ENCODE measurements at regions not wholly inside any gene's neighbourhood (a gene's known extent, or its start where the extent isn't known, plus 50 kb on each side); places are given as distances from the start of the nearest gene placed in this dataset.

DNA sequence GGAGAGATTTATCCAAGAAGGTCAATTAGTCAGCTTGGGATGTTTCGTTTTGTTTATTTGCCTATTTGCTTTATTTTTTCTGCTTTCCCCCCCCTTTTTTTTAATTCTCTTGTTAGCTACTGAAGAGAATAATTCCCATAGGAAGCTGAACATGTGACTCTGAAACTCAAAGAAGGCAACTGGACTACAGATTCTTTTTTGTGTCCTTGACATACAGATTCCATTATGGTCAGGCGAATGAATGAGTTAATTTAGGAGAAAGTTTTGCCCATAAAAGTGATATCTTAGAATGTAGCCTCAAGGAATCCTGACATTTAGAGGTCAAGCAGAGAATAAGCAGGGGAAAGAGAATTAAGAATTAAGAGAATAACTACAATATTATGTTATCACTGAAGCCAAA, 514.2 kb upstream of the LINC00305 start:
- Histone ChIP-seq H3K27ac (ENCODE audit: low read length) (no peak overlapping the region), H3K79me2 (replicated peaks; ENCODE audit: insufficient read depth, low read length) (no peaks in the 10 kb centered on the region), H3K4me2 (ENCODE audit: low read length) (no peak overlapping the region), H3K9me2 (ENCODE audit: insufficient read depth, low read length) (no peaks in the 10 kb centered on the region), H3F3A (ENCODE audit: insufficient read depth, low read length, poor library complexity, severe bottlenecking) (no peaks in the 10 kb centered on the region), H3K4me3 (ENCODE audit: low read length) (no peak overlapping the region), H3K9ac (ENCODE audit: low read length) (no peak overlapping the region), H3K27me3 (ENCODE audit: insufficient read depth, low read depth, low read length) (no peaks in the 10 kb centered on the region), H2AFZ (ENCODE audit: low read depth, low read length) (no peak overlapping the region), H3K9me3 (ENCODE audit: low read length) (no peaks in the 10 kb centered on the region), H4K20me1 (ENCODE audit: insufficient read depth) (no peaks in the 10 kb centered on the region), H3K36me3 (ENCODE audit: insufficient read depth, low read length) (no peaks in the 10 kb centered on the region)
- no peak for TF ChIP-seq EP300 (conservative IDR thresholded peaks at IDR 0.05; ENCODE audit: poor library complexity, severe bottlenecking)
- TF ChIP-seq EZH2 (IDR thresholded peaks at IDR 0.05; ENCODE audit: borderline replicate concordance, insufficient read depth, low read length, poor library complexity, severe bottlenecking) = no peak
- no peak for TF ChIP-seq MXI1 (conservative IDR thresholded peaks at IDR 0.05; ENCODE audit: poor library complexity, severe bottlenecking)
- no peak for TF ChIP-seq POLR2AphosphoS5 (IDR thresholded peaks at IDR 0.05)
- no peak for TF ChIP-seq TAF1 (IDR thresholded peaks at IDR 0.05; ENCODE audit: low read depth)
- TF ChIP-seq, protein P1, sequence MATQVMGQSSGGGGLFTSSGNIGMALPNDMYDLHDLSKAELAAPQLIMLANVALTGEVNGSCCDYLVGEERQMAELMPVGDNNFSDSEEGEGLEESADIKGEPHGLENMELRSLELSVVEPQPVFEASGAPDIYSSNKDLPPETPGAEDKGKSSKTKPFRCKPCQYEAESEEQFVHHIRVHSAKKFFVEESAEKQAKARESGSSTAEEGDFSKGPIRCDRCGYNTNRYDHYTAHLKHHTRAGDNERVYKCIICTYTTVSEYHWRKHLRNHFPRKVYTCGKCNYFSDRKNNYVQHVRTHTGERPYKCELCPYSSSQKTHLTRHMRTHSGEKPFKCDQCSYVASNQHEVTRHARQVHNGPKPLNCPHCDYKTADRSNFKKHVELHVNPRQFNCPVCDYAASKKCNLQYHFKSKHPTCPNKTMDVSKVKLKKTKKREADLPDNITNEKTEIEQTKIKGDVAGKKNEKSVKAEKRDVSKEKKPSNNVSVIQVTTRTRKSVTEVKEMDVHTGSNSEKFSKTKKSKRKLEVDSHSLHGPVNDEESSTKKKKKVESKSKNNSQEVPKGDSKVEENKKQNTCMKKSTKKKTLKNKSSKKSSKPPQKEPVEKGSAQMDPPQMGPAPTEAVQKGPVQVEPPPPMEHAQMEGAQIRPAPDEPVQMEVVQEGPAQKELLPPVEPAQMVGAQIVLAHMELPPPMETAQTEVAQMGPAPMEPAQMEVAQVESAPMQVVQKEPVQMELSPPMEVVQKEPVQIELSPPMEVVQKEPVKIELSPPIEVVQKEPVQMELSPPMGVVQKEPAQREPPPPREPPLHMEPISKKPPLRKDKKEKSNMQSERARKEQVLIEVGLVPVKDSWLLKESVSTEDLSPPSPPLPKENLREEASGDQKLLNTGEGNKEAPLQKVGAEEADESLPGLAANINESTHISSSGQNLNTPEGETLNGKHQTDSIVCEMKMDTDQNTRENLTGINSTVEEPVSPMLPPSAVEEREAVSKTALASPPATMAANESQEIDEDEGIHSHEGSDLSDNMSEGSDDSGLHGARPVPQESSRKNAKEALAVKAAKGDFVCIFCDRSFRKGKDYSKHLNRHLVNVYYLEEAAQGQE (IDR thresholded peaks at IDR 0.05; ENCODE audit: borderline replicate concordance) = no peak
- TF ChIP-seq, protein P2, sequence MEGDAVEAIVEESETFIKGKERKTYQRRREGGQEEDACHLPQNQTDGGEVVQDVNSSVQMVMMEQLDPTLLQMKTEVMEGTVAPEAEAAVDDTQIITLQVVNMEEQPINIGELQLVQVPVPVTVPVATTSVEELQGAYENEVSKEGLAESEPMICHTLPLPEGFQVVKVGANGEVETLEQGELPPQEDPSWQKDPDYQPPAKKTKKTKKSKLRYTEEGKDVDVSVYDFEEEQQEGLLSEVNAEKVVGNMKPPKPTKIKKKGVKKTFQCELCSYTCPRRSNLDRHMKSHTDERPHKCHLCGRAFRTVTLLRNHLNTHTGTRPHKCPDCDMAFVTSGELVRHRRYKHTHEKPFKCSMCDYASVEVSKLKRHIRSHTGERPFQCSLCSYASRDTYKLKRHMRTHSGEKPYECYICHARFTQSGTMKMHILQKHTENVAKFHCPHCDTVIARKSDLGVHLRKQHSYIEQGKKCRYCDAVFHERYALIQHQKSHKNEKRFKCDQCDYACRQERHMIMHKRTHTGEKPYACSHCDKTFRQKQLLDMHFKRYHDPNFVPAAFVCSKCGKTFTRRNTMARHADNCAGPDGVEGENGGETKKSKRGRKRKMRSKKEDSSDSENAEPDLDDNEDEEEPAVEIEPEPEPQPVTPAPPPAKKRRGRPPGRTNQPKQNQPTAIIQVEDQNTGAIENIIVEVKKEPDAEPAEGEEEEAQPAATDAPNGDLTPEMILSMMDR (IDR thresholded peaks at IDR 0.05; ENCODE audit: poor library complexity, severe bottlenecking) = no peak
- no peak for TF ChIP-seq RAD21 (conservative IDR thresholded peaks at IDR 0.05)
- TF ChIP-seq SMC3 (conservative IDR thresholded peaks at IDR 0.05; ENCODE audit: poor library complexity) = no peak

DNA sequence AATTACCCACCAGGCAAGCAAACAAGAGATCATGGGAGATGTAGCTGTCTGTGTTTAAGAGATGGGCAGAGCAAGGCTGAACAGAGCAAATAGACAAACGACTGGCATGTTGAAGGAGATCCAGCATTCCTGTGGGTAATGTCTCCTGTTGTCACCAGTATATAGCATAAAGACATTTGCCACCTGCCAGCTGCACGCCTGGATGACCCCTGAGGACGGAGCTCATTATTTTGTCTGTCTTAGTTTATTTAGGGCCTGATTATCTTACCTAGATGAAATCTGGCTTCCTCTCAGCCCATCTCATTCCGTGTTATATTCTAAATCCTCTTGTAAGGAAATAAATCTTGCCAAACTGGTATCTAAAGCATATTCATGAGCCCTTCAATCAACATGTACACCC, 510.3 kb upstream of the LINC00305 start:
- H3K4me2 ChIP-seq (ENCODE audit: low read length) = no peak overlapping the region
- H3K9me2 ChIP-seq (ENCODE audit: insufficient read depth, low read length) = no peaks in the 10 kb centered on the region
- H3K9ac ChIP-seq (ENCODE audit: low read length) = no peak overlapping the region
- H3K27me3 ChIP-seq (ENCODE audit: insufficient read depth, low read depth, low read length) = no peaks in the 10 kb centered on the region
- TF ChIP-seq EZH2 (IDR thresholded peaks at IDR 0.05; ENCODE audit: borderline replicate concordance, insufficient read depth, low read length, poor library complexity, severe bottlenecking) (no peak), SMC3 (conservative IDR thresholded peaks at IDR 0.05; ENCODE audit: poor library complexity) (no peak), RAD21 (conservative IDR thresholded peaks at IDR 0.05) (no peak), TAF1 (IDR thresholded peaks at IDR 0.05; ENCODE audit: low read depth) (no peak), EP300 (conservative IDR thresholded peaks at IDR 0.05; ENCODE audit: poor library complexity, severe bottlenecking) (no peak), MXI1 (conservative IDR thresholded peaks at IDR 0.05; ENCODE audit: poor library complexity, severe bottlenecking) (no peak), POLR2AphosphoS5 (IDR thresholded peaks at IDR 0.05) (no peak)
- TF ChIP-seq, protein P2 (IDR thresholded peaks at IDR 0.05; ENCODE audit: poor library complexity, severe bottlenecking) = no peak
- TF ChIP-seq, protein P1 (IDR thresholded peaks at IDR 0.05; ENCODE audit: borderline replicate concordance) = no peak
- no peak overlapping the region for H3K4me3 ChIP-seq (ENCODE audit: low read length)
- no peak overlapping the region for H3K27ac ChIP-seq (ENCODE audit: low read length)
- no peak overlapping the region for H2AFZ ChIP-seq (ENCODE audit: low read depth, low read length)
- H3K36me3 ChIP-seq (ENCODE audit: insufficient read depth, low read length) = no peaks in the 10 kb centered on the region
- no peaks in the 10 kb centered on the region for H3F3A ChIP-seq (ENCODE audit: insufficient read depth, low read length, poor library complexity, severe bottlenecking)
- no peaks in the 10 kb centered on the region for H3K79me2 ChIP-seq (replicated peaks; ENCODE audit: insufficient read depth, low read length)
- no peaks in the 10 kb centered on the region for H3K9me3 ChIP-seq (ENCODE audit: low read length)
- no peaks in the 10 kb centered on the region for H4K20me1 ChIP-seq (ENCODE audit: insufficient read depth)

All from neural cell (in vitro differentiated cells).